ENCODE measurements at regions not wholly inside any gene's neighbourhood (a gene's known extent, or its start where the extent isn't known, plus 50 kb on each side); places are given as distances from the start of the nearest gene placed in this dataset.
A peak's percentile ranks its signal among the peaks of the same experiment; 100 is the strongest.

GRCh38 chr2:107024269-107024668 lies 138.3 kb upstream of the ST6GAL2 start:
- no peak for FAIRE-seq
- DNase-seq (ENCODE audit: low spot score) = no peak

DNA sequence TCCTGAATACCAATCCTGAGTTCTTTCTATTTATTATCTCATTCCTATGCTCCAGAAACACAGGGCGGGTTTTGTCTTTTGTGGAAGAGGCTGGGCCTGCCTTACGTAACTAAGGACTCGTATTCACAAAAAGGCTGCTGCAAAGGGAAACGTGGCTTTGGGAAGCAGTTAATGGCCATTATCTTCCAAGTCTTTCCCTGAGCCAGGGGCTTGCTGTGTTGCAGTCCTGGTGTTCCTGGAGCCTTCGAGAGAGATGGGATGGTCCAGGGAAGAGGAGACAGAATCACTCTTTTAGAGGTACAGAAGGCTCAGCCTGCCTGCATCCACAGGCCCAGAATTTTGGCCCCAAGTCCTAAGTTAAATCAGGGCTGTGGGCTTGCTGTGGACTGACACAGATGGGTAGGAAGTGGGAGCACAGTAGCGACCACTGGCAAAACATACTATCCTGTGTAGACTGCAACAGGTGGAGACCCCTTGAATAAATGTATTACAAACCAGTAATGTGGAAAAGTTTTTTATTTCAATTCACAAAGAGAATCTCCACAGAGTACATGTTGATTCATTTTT lies 139.4 kb upstream of the ST6GAL2 start:
- FAIRE-seq (no peak), DNase-seq (ENCODE audit: low spot score) (no peak)

DNA sequence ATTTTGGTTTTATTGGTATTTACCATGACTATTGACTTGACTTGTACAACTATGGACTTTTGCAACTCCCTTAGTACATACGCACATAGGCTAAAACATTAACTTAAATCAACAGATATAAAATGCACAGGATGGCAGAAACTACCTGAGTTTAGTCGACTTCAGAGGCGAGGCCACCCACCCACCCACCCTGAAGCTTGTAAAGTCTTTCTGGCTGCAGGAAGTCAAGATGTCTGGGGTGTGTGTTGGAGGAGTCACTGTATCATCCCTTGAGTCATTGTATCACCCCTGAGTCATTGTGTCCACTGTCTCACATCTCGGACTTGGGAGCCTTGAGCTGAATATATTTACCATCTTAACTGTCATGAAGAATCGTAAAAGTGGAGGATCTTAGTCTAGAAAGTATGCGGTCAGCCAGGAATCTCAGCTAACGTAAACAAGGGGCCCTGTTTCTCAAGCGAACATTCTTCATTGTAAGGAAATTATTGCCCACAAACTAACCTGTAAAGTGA lies 140.0 kb upstream of the ST6GAL2 start:
- FAIRE-seq = no peak
- peak; percentile 65 for DNase-seq (ENCODE audit: low spot score)

- FAIRE-seq = no peak
Observed at GRCh38 chr2:107027205-107027604, 141.2 kb upstream of the ST6GAL2 start.

DNA sequence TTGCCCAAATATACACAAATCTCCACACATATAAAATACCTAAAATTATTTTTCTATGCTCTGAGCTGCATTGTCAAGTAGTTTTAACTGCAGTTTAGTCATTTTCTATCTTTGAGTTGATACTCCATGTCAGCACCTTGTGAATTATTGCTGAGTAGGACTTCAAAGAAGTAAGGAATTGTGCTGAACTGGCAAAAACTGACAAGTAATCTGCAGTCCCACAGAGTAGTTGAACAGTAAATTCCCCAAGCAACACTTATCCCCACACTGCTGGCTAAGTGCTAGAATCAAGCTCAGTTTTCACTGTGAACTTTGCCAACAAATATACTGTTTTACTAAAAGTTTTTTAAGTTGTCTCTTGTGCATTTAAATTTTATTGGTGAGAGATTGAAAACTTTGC lies 141.8 kb upstream of the ST6GAL2 start:
- DNase-seq (ENCODE audit: low spot score) (no peak), FAIRE-seq (no peak)

More at GRCh38 chr2:107027205-107027604, 141.2 kb upstream of the ST6GAL2 start:
- no peak for DNase-seq (ENCODE audit: low spot score)

- FAIRE-seq (no peak), DNase-seq (ENCODE audit: low spot score) (no peak)
Observed at GRCh38 chr2:107028661-107029060, 142.7 kb upstream of the ST6GAL2 start.

DNA sequence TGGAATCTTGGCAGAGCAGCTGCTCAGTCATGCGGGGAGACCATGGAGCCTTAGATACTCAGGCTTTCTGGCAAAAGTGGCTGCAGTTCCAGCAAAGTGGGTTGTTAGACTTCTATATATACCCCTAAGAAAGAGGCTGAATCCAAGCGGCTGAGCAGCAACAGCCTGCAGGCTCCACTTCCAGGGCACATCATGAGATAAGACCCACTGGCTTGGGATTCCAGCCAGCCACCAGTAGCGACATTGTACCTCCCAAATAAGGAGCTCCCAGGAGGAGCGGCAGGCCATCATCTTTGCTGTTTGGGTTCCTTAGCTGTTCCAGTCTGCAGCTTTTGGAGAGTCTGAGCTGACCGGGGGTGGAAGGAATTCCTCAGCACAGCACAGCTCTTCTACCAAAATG lies 150.3 kb upstream of the ST6GAL2 start:
- FAIRE-seq (no peak), DNase-seq (ENCODE audit: low spot score) (no peak)

GRCh38 chr2:107062173-107062572 lies 176.2 kb upstream of the ST6GAL2 start:
- no peak for FAIRE-seq
- DNase-seq (ENCODE audit: low spot score) = no peak

DNA sequence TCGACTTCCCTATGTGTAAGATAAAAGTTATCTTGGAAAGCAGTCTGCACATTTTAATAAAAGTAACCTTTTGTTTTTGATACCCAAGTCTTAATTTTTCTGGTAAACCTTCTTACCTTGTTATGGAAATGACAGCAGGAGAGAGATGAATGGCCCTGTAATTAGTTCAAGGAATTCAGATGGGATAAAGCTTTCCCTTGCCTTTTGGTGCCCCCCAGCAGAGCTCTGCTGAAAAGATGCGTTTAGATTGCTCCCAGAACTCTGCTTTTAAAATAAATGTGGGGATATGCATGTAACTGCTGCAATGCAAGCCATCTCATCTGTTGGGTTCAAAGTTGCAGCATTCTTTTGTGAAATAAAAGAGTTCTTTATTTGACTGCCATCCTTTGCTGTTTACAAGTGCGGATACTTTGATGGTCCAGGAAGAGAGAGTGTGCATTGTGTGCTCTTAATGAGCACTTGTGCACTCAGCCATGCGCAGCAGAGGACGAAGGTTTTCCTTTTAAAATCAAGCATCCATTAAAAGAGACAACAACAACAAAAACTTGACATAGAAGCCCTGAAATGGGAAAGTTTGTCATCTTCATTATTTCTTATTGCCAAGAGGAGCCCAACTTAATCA lies 176.7 kb upstream of the ST6GAL2 start:
- DNase-seq (ENCODE audit: low spot score) (no peak), FAIRE-seq (no peak)

DNA sequence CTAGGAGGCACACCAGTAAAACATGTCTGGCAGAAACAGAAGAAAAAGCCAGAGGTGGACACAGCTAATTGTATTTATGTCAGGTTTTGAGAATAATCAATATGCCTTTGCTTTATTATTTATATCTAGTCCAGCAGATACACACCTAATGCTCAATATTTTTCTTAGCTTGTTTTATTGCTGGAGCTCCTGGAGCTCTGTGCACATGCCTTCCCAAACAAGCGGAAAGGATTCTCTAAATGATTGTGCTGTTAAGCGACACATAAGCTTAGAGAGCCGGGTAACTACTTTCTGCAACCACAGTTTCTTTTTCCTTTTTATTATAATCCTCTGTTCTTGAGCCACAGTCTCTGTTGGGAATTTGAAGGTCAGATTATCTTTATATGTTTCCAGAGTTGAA lies 177.3 kb upstream of the ST6GAL2 start:
- DNase-seq (ENCODE audit: low spot score) = no peak
- no peak for FAIRE-seq

DNA sequence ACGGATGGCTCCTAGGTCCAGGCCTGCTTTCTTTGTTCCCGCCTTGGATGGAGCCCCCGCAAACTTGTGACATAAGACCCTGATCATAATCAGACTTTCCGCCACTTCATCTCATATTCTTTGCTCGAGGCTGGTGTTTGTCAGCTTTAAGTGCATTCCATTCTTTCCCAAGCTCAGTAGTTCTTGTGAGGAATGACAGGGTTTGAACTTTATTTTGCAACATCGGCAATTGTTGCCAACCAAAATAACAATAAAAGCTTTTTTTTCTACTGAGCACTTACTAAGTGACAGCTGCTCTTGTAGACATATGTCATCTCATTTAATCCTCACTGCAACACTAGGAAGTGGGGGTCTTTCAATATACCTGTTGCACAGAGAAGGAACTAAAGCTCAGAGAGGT lies 178.8 kb upstream of the ST6GAL2 start:
- DNase-seq (ENCODE audit: low spot score) (no peak), FAIRE-seq (no peak)

- no peak for FAIRE-seq
- DNase-seq (ENCODE audit: low spot score) = no peak
Observed at GRCh38 chr2:107068069-107068916, 182.3 kb upstream of the ST6GAL2 start.

DNA sequence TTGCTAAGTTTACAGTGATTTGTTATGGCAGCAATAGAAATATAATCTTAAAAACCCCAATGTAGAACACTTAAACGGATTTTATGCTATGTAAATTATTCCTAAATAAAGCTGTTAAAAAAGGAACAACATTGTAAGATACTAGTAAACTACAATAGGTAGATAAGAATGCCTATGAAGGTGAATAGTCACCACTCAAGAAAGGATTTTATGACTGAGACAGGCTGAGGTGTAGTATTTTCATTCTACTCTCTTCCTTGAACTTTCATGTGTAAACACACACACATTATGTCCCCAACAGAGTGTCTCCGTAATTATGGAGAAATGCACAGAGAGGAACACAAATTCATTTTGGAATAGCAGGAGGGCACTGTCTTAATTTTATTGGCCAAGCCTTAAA lies 183.9 kb upstream of the ST6GAL2 start:
- DNase-seq (ENCODE audit: low spot score) = no peak
- FAIRE-seq = no peak

DNA sequence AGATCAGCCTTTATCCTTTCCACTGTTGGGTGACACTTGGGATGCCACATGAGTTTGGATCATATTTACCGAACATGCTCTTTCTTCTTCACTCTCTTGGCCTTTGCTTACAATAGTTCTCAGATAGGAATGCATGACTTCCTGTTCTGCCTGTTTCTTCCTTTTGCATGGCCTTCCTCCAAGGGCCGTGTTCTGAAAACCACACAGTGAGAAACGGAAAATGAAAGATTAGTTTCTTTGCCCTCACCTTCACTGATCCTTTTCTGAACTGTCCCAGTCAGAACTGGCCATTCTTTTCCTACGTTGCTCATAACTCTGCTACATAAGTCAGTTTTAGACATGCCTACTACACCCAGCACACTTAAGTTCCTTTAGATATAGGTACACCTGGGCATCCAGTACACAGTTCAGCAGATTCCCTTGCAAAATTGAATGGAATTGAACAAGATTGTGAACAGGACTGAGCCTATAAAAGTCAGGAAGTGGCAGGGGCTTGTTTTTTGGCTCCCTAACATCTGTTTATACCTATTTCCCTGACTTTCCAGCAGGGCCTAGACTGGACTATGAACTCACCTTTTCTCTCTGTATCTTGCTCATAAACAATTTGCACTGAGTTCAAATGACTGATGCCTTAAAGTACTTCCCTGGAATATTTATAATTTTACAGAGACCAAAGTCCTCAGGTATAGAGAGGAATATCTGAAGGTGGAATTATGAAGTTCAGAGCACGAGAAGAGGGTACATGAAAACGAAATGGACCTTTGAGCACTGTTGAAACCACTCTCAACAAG lies 186.4 kb upstream of the ST6GAL2 start:
- DNase-seq (ENCODE audit: low spot score) (no peak), FAIRE-seq (no peak)

GRCh38 chr2:107078584-107078983 lies 192.6 kb upstream of the ST6GAL2 start:
- no peak for DNase-seq (ENCODE audit: low spot score)
- FAIRE-seq = no peak

- FAIRE-seq = no peak
Observed at GRCh38 chr2:107086497-107086896, 200.5 kb upstream of the ST6GAL2 start.

DNA sequence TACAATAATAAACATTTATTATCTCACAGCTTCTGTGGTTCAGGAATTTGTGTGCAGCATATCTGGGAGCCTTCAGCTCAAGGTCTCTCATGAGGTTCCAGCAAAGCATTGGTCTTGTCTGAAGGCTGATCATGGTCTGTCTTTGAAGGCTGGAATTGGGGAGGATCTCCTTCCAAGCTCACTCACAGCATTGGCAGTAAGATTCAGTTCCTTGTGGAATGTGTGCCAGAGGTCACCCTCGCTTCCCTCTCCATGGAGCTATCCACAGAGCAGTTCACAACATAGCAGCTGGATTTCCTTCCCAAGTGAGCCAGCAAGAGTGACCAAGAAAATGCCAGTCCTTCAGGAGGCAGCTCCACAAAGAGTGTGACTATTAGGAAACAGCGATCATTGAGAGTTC lies 202.2 kb upstream of the ST6GAL2 start:
- no peak for FAIRE-seq
- no peak for DNase-seq (ENCODE audit: low spot score)

More at GRCh38 chr2:107086497-107086896, 200.5 kb upstream of the ST6GAL2 start:
- DNase-seq (ENCODE audit: low spot score) = no peak

- DNase-seq (ENCODE audit: low spot score) (peak; percentile 78), FAIRE-seq (peak; percentile 29)
Observed at GRCh38 chr2:107091163-107091864, 205.3 kb upstream of the ST6GAL2 start.

GRCh38 chr2:107093426-107093957 lies 207.5 kb upstream of the ST6GAL2 start:
- FAIRE-seq (no peak), DNase-seq (ENCODE audit: low spot score) (no peak)

GRCh38 chr2:107094450-107094986 lies 208.6 kb upstream of the ST6GAL2 start:
- FAIRE-seq (no peak), DNase-seq (ENCODE audit: low spot score) (no peak)
